Transverse colon (tissue), 4 donors: ENCODE measurements at regions not wholly inside any gene's neighbourhood (a gene's known extent, or its start where the extent isn't known, plus 50 kb on each side); places are given as distances from the start of the nearest gene placed in this dataset.

ENCODE experiments used
- CTCF ChIP-seq, 5 experiments: fragments of 200-600 bp in 3 of 5; fragments of 450-650 bp in 2 of 5; sonication (generic) in 3 of 5; IDR thresholded peaks; 1 replicate in 2 of 5; 2 replicates in 3 of 5; pipeline ENCODE4 v1.5.1; 2016 to 2017; ENCODE audit warnings: antibody characterized with exemption in 5 of 5, inconsistent platforms in 3 of 5, mild to moderate bottlenecking in 2 of 5, moderate library complexity in 1 of 5
- EP300 ChIP-seq: sonication (generic); formaldehyde crosslinking; IDR thresholded peaks from one replicate; pipeline ENCODE4 v1.6.1; 2017; ENCODE audit warnings: antibody characterized with exemption, low read depth
- POLR2A ChIP-seq: fragments of 450-650 bp; IDR thresholded peaks from one replicate; pipeline ENCODE4 v1.6.1; 2016; ENCODE audit warnings: antibody characterized with exemption, mild to moderate bottlenecking, moderate library complexity
- POLR2AphosphoS5 ChIP-seq, 3 donors: sonication (generic); formaldehyde crosslinking; IDR thresholded peaks; one replicate each; pipeline ENCODE4 v1.6.1; 2016; ENCODE audit warnings: antibody characterized with exemption in 3 of 3

- TF ChIP-seq POLR2A (no peak), POLR2AphosphoS5 (IDR thresholded peaks at IDR 0.05) (no peak), CTCF (IDR thresholded peaks at IDR 0.05) (no peak), EP300 (no peak)
Observed at GRCh38 chr22:47651216-47651987, 889.0 kb downstream of the TBC1D22A start.
